ENCODE measurements at regions not wholly inside any gene's neighbourhood (a gene's known extent, or its start where the extent isn't known, plus 50 kb on each side); places are given as distances from the start of the nearest gene placed in this dataset.

DNA sequence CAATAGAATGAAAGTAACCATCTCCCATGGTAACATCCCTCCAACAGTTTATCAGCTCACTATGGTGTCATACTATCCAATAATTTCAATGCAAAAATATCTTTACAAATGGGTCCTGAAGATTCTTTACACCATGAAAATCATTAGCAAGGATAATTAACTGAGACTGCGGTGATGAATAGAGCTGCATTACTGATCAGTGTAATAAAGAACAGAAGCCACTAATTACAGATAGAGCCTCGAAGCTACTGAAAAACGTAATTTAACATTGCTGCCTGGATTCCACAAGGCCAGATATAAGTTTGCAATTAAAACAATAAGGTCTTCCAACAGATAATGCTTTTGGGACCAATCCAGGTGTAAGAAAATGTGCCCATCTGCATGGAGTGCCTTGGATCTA is 1245.8 kb upstream of the SLC39A10 start:
- dilution Hi-C loops (cut with MboI; ENCODE audit: extremely low pct_ligation_motif_present, low sequenced_read_pairs), result no loop called here
- Histone ChIP-seq H3K9me1 (replicated peaks; ENCODE audit: control insufficient read depth, extremely low read depth, insufficient read depth, low read length) (no peaks in the 10 kb centered on the region), H3K27me3 (ENCODE audit: control insufficient read depth in 2 of 2, insufficient read depth in 2 of 2, low read length in 2 of 2) (no peaks in the 10 kb centered on the region), H3K9ac (replicated peaks; ENCODE audit: extremely low read depth, insufficient read depth, low read length) (no peak overlapping the region), H3K4me3 (replicated peaks in 1 of 3; ENCODE audit: insufficient read depth in 1 of 3, low read depth in 1 of 3, low read length in 3 of 3) (no peak overlapping the region), H3K27ac (ENCODE audit: insufficient read depth, low read depth, low read length) (no peak overlapping the region), H2AFZ (ENCODE audit: low read depth, low read length) (no peak overlapping the region), H4K20me1 (replicated peaks; ENCODE audit: control insufficient read depth, extremely low read depth, insufficient read depth, low read length) (no peaks in the 10 kb centered on the region), H3K9me3 (replicated peaks; ENCODE audit: control insufficient read depth, insufficient read depth, low read length) (no peaks in the 10 kb centered on the region), H3K4me1 (ENCODE audit: control insufficient read depth, extremely low read depth, insufficient read depth, low read length) (no peaks in the 10 kb centered on the region), H3K36me3 (ENCODE audit: control insufficient read depth in 2 of 2, extremely low read depth in 1 of 2, insufficient read depth in 2 of 2, low read length in 2 of 2) (no peaks in the 10 kb centered on the region), H3K79me2 (ENCODE audit: control insufficient read depth, insufficient read depth, low read length) (no peaks in the 10 kb centered on the region), H3K4me2 (ENCODE audit: insufficient read depth, low read length) (no peak overlapping the region)
- no TSS peak for BruUV-seq (replicated peaks)
- intact Hi-C loops (cut with micrococcal nuclease), result no loop called here
- DNase-seq (ENCODE audit: low read depth, low spot score), result no peak
- no peak for TF ChIP-seq MAX (IDR thresholded peaks at IDR 0.05; ENCODE audit: insufficient read depth, insufficient read length)
- TF ChIP-seq GATA2 (IDR thresholded peaks at IDR 0.05; ENCODE audit: insufficient read depth, insufficient read length, low read depth, low read length), result no peak
- TF ChIP-seq FOS (IDR thresholded peaks at IDR 0.05; ENCODE audit: borderline replicate concordance, insufficient read depth, low read length), result no peak
- TF ChIP-seq JUN (IDR thresholded peaks at IDR 0.05; ENCODE audit: borderline replicate concordance, insufficient read depth, insufficient read length, low read depth), result no peak
- TF ChIP-seq, protein P1, sequence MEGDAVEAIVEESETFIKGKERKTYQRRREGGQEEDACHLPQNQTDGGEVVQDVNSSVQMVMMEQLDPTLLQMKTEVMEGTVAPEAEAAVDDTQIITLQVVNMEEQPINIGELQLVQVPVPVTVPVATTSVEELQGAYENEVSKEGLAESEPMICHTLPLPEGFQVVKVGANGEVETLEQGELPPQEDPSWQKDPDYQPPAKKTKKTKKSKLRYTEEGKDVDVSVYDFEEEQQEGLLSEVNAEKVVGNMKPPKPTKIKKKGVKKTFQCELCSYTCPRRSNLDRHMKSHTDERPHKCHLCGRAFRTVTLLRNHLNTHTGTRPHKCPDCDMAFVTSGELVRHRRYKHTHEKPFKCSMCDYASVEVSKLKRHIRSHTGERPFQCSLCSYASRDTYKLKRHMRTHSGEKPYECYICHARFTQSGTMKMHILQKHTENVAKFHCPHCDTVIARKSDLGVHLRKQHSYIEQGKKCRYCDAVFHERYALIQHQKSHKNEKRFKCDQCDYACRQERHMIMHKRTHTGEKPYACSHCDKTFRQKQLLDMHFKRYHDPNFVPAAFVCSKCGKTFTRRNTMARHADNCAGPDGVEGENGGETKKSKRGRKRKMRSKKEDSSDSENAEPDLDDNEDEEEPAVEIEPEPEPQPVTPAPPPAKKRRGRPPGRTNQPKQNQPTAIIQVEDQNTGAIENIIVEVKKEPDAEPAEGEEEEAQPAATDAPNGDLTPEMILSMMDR (IDR thresholded peaks at IDR 0.05; ENCODE audit: extremely low read depth in 1 of 2, insufficient read depth in 1 of 2, low read depth in 1 of 2, low read length in 2 of 2), result no peak
- no peak for TF ChIP-seq MYC (IDR thresholded peaks at IDR 0.05; ENCODE audit: low read depth, low read length)
- TF ChIP-seq POLR2AphosphoS5 (IDR thresholded peaks at IDR 0.05; ENCODE audit: insufficient read depth, low read depth, low read length), result no peak
- TF ChIP-seq POLR2A (IDR thresholded peaks at IDR 0.05; ENCODE audit: low read depth, low read length), result no peak
- no peak for TF ChIP-seq EZH2 (IDR thresholded peaks at IDR 0.05; ENCODE audit: borderline replicate concordance, low read depth, low read length, severe bottlenecking)
- POLR2A ChIA-PET, result no interaction called here
- CTCF ChIA-PET, result no interaction called here
- no peak for FAIRE-seq

Data from endothelial cell of umbilical vein (primary cell).